ENCODE measurements at regions not wholly inside any gene's neighbourhood (a gene's known extent, or its start where the extent isn't known, plus 50 kb on each side); places are given as distances from the start of the nearest gene placed in this dataset.

DNA sequence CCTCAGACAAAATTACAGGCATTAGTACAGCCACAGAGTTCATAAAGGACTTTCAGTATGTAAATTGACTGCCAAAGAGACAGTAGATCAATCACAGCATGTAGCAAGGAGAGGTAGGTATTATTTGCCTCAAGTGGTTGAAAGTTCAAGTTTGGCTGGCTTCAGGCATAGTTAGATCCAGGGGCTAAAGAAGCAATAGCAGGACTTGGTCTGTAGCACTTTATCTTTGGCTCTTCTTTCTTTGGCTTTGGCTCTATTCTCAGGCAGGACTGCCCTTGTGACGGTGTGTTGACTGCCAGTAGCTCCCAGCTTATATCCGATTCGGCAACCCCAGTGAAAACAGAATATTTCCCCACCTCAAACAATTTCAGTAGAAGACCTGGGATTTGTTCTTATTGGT is 346.0 kb upstream of the TBX3 start:
- no peak overlapping the region for H3K27ac ChIP-seq (ENCODE audit: low read depth, low read length)
- no peak overlapping the region for H2BK120ac ChIP-seq (replicated peaks; ENCODE audit: low read depth, low read length)
- no peak overlapping the region for H4K5ac ChIP-seq (ENCODE audit: insufficient read length, low read depth, low read length)
- no peak overlapping the region for H2AFZ ChIP-seq (ENCODE audit: low read length)
- H3K56ac ChIP-seq (replicated peaks; ENCODE audit: insufficient read length, low read depth, low read length), result no peak overlapping the region
- no peaks in the 10 kb centered on the region for H3K9me3 ChIP-seq (ENCODE audit: insufficient read depth in 2 of 2, low read depth in 1 of 2, low read length in 1 of 2)
- ChIA-PET POLR2A (ENCODE audit: partially characterized antibody) (no interaction called here), CTCF (ENCODE audit: partially characterized antibody) (no interaction called here)
- no peak overlapping the region for H3K4ac ChIP-seq (replicated peaks; ENCODE audit: insufficient read length, low read depth, low read length)
- no peak overlapping the region for H3K9ac ChIP-seq (replicated peaks in 1 of 4; ENCODE audit: extremely low read depth in 1 of 4, low read depth in 3 of 4, low read length in 3 of 4)
- no peak for FAIRE-seq
- H3K4me3 ChIP-seq (ENCODE audit: extremely low read depth in 1 of 4, insufficient read depth in 2 of 4, low read depth in 3 of 4, low read length in 4 of 4), result no peak overlapping the region
- 94% methylated on average over 3 of the region's 3 CpGs; no CpG with 5 or more reads in 1 of the 2 experiments for WGBS, 2 experiments (ENCODE audit: extremely low coverage in 1 of 2, insufficient coverage in 1 of 2, insufficient read length in 1 of 2, insufficient replicate concordance in 2 of 2, low coverage in 1 of 2, low lambda C conversion rate in 2 of 2, missing lambda C conversion rate in 1 of 2)
- H3K79me2 ChIP-seq (ENCODE audit: control insufficient read depth in 1 of 2, insufficient read depth in 2 of 2, low read length in 2 of 2), result no peaks in the 10 kb centered on the region
- H4K8ac ChIP-seq (ENCODE audit: extremely low read depth, insufficient read depth, low read length), result no peak overlapping the region
- no peak overlapping the region for H3K4me2 ChIP-seq (ENCODE audit: insufficient read depth in 1 of 2, low read depth in 2 of 2, low read length in 2 of 2)
- no peaks in the 10 kb centered on the region for H3K23me2 ChIP-seq (ENCODE audit: low read depth, low read length)
- no peaks in the 10 kb centered on the region for H3K36me3 ChIP-seq (ENCODE audit: control insufficient read depth in 2 of 4, insufficient read depth in 4 of 4, low read length in 3 of 4)
- no peaks in the 10 kb centered on the region for H3K79me1 ChIP-seq (ENCODE audit: low read depth, low read length)
- no peak overlapping the region for H2BK20ac ChIP-seq (ENCODE audit: low read length)
- no peaks in the 10 kb centered on the region for H4K20me1 ChIP-seq (replicated peaks in 1 of 2; ENCODE audit: control insufficient read depth in 1 of 2, insufficient read depth in 2 of 2, low read length in 2 of 2)
- H3K14ac ChIP-seq (ENCODE audit: insufficient read length), result no peak overlapping the region
- H2BK12ac ChIP-seq (ENCODE audit: low read depth, low read length), result no peak overlapping the region
- no peak overlapping the region for H2AK5ac ChIP-seq (ENCODE audit: low read depth, low read length)
- H4K91ac ChIP-seq (replicated peaks; ENCODE audit: insufficient read length, low read length), result no peak overlapping the region
- H3K18ac ChIP-seq (ENCODE audit: extremely low read depth, low read length), result no peak overlapping the region
- no peaks in the 10 kb centered on the region for H3K27me3 ChIP-seq (replicated peaks in 1 of 4; ENCODE audit: control insufficient read depth in 3 of 4, extremely low read depth in 1 of 4, insufficient read depth in 3 of 4, low read length in 3 of 4)
- no peak overlapping the region for H2BK5ac ChIP-seq (ENCODE audit: low read depth, low read length)
- no peak overlapping the region for H2BK15ac ChIP-seq (ENCODE audit: low read length)
- DNase-seq (ENCODE audit: low read depth in 1 of 2, low spot score in 2 of 2), result no peak
- no peaks in the 10 kb centered on the region for H3K4me1 ChIP-seq (replicated peaks in 1 of 4; ENCODE audit: control insufficient read depth in 3 of 4, insufficient read depth in 4 of 4, low read length in 3 of 4)
- H3K23ac ChIP-seq (ENCODE audit: insufficient read length), result no peak overlapping the region
- TF ChIP-seq, protein P1, sequence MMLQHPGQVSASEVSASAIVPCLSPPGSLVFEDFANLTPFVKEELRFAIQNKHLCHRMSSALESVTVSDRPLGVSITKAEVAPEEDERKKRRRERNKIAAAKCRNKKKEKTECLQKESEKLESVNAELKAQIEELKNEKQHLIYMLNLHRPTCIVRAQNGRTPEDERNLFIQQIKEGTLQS (IDR thresholded peaks at IDR 0.05; ENCODE audit: insufficient read depth, low read depth, low read length), result no peak
- no peak for TF ChIP-seq TAF7 (optimal IDR thresholded peaks at IDR 0.05; ENCODE audit: borderline replicate concordance, low read depth, low read length)
- no peak for TF ChIP-seq SRF (IDR thresholded peaks at IDR 0.05; ENCODE audit: low read depth, low read length)

Data from H1 (cell line).